Neutrophil (primary cell): ENCODE measurements at regions not wholly inside any gene's neighbourhood (a gene's known extent, or its start where the extent isn't known, plus 50 kb on each side); places are given as distances from the start of the nearest gene placed in this dataset.

ENCODE experiments used
- H3K27ac ChIP-seq: fragments of 200-600 bp; sonication (generic); 2 replicates; pipeline ENCODE4 v1.5.1; 2016; ENCODE audit warnings: mild to moderate bottlenecking, moderate library complexity
- H3K27me3 ChIP-seq: fragments of 200-600 bp; sonication (generic); 2 replicates; pipeline ENCODE4 v1.6.0; 2016; ENCODE audit warnings: mild to moderate bottlenecking
- H3K36me3 ChIP-seq: fragments of 200-600 bp; sonication (generic); 2 replicates; pipeline ENCODE4 v1.5.1; 2017
- H3K4me1 ChIP-seq, 2 experiments: fragments of 200-600 bp in 1 of 2; sonication (generic) in 1 of 2; 1 replicate in 1 of 2; 2 replicates in 1 of 2; pipeline versions ENCODE4 v1.5.1 to v1.6.1; 2013 to 2016; ENCODE audit warnings: low read depth in 1 of 2, low read length in 1 of 2, mild to moderate bottlenecking in 1 of 2, moderate library complexity in 1 of 2; ENCODE audit not compliant: control insufficient read depth in 1 of 2, insufficient read depth in 1 of 2
- H3K4me3 ChIP-seq, 2 experiments: fragments of 200-600 bp in 1 of 2; sonication (generic) in 1 of 2; 1 replicate in 1 of 2; 2 replicates in 1 of 2; pipeline ENCODE4 v1.5.1; 2013 to 2016; ENCODE audit warnings: low read depth in 1 of 2, low read length in 1 of 2, mild to moderate bottlenecking in 1 of 2, moderate library complexity in 1 of 2
- H3K9me3 ChIP-seq: fragments of 200-600 bp; sonication (generic); 2 replicates; pipeline ENCODE4 v1.5.1; 2016
- TF ChIP-seq, protein P1 (sequence below): fragments of 200-600 bp; sonication (generic); IDR thresholded peaks from 2 replicates; pipeline ENCODE4 v1.5.1; 2016; ENCODE audit warnings: antibody characterized with exemption

DNA sequence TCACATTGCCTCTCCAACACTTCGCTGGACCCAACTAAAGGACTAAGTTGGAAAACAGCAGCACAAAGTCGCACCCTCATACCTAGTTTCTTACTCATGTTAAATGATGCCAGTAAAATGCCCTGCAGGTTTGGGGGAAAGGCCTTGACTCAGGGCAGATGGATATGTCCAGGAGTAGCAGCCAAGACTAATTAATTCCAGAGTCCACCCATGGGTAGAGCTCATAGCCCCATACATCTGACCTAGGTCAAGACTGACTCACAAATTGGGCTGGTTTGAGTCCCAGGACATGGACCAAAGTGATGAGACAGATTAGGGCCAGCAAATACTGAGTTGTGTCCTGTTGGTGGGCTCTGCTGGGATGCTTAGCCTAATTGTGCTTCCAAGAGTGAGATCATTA, 224.0 kb upstream of the BTG1 start:
- no peaks in the 10 kb centered on the region for H3K4me1 ChIP-seq
- H3K27me3 ChIP-seq, result peaks cover under 1% of the 10 kb centered on the region
- H3K4me3 ChIP-seq, result no peak overlapping the region
- no peaks in the 10 kb centered on the region for H3K36me3 ChIP-seq
- TF ChIP-seq, protein P1, sequence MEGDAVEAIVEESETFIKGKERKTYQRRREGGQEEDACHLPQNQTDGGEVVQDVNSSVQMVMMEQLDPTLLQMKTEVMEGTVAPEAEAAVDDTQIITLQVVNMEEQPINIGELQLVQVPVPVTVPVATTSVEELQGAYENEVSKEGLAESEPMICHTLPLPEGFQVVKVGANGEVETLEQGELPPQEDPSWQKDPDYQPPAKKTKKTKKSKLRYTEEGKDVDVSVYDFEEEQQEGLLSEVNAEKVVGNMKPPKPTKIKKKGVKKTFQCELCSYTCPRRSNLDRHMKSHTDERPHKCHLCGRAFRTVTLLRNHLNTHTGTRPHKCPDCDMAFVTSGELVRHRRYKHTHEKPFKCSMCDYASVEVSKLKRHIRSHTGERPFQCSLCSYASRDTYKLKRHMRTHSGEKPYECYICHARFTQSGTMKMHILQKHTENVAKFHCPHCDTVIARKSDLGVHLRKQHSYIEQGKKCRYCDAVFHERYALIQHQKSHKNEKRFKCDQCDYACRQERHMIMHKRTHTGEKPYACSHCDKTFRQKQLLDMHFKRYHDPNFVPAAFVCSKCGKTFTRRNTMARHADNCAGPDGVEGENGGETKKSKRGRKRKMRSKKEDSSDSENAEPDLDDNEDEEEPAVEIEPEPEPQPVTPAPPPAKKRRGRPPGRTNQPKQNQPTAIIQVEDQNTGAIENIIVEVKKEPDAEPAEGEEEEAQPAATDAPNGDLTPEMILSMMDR, result no peak
- no peaks in the 10 kb centered on the region for H3K9me3 ChIP-seq
- H3K27ac ChIP-seq, result no peak overlapping the region

DNA sequence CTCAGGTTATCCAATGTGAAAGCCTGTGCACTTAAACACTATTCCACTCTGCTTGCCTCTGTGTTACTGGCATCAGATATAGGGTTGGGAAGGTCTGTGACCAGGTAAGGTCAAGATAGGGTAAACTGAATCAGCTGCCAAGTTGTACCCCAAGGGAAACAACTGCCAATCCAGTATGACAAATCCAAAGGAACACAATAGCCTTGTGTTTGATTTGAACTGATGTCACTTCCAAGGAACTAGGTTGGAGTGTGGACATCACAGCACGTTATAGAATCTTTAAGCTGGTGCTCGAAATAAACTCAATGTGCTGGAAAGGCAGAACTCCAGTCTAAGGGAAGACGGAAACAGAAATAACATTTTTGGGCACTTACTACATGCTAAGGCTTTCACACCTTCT, 223.4 kb upstream of the BTG1 start:
- no peaks in the 10 kb centered on the region for H3K36me3 ChIP-seq
- no peak overlapping the region for H3K27ac ChIP-seq
- peaks cover 7% of the 10 kb centered on the region for H3K27me3 ChIP-seq
- H3K4me3 ChIP-seq, result no peak overlapping the region
- no peaks in the 10 kb centered on the region for H3K4me1 ChIP-seq
- TF ChIP-seq, protein P1, result no peak
- no peaks in the 10 kb centered on the region for H3K9me3 ChIP-seq

DNA sequence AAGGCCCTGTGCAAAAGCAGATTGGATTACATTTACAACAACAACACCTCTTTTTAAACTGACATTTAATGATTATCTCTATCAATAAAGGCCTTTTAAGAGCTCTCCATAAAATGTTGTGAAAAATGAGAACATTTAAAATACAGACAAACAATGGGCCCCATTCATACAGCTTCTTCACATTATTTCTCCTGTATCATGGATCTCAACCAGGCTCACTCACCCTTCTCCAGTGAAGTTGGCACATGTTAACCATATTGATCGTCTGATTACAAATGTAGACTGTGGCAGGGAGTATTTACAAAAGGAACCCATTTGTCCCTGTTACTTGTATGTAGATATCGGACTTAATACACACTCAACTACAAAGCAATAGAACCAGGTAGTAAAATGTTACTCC, 220.2 kb upstream of the BTG1 start:
- Histone ChIP-seq H3K4me3 (no peak overlapping the region), H3K27ac (no peak overlapping the region), H3K9me3 (no peaks in the 10 kb centered on the region), H3K36me3 (no peaks in the 10 kb centered on the region), H3K27me3 (peaks cover 29% of the 10 kb centered on the region), H3K4me1 (no peaks in the 10 kb centered on the region)
- TF ChIP-seq, protein P1, result no peak

DNA sequence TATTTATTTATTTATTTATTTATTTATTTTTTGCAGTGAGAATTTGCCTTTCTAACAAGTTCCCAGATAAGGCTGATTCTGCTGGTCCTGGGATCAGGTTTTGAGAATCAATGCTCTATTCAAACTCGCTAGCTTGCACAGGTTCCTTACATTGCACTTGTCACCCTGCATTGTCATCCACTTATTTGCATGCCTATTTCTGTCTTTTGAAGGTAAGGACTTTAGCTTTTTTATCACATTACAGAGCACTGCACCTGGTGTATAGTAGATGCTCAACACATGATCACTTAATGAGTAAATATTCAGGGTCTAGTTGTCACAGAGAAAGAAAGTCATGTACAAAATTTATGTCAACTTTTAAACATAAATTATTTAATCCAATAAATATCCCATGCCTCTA, 219.7 kb upstream of the BTG1 start:
- TF ChIP-seq, protein P1, result no peak
- Histone ChIP-seq H3K27me3 (peaks cover 29% of the 10 kb centered on the region), H3K4me1 (no peaks in the 10 kb centered on the region), H3K4me3 (no peak overlapping the region), H3K36me3 (no peaks in the 10 kb centered on the region), H3K27ac (no peak overlapping the region), H3K9me3 (no peaks in the 10 kb centered on the region)

DNA sequence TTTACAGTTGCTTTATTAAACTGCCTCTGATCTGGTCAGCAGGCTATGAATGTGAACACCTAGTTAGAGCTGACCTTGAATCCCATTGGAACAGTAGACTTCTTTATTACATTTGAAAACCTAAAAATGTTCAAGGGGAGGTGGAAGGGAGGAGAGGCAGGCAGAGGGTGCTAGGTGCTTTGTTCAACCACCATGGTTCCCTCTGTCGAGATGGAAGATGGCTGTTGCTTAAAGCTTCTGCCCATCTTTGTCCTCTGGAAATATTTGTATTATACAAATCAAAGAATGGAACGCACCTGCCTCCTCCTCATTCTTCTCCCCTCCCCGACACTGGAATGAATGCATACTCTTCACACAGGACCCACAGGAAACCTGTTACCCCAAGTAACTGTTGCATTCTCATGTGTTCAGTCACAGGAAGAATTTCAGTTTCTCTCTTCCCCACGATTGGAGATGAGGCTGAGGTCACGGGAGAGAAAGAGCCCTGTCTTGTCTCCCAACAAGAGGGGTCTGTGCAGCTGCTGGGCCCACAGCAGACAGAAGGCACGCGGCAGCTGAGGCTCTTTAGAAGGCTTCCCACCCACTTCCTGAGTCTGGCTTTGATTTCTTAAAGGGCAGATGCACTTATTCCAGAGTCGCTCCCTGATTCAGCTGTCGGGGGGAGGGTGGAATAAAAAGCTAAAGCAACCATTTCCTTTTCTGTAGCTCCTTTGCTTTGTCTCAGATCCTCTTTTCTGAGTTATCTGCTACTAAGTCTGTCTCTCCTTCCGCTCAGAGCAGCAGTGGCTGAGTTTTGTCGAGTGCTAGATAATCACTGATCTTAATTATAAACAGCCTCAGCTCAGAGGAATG, 217.9 kb upstream of the BTG1 start:
- no peaks in the 10 kb centered on the region for H3K4me1 ChIP-seq
- H3K9me3 ChIP-seq, result no peaks in the 10 kb centered on the region
- no peak overlapping the region for H3K4me3 ChIP-seq
- no peak overlapping the region for H3K27ac ChIP-seq
- peaks cover 29% of the 10 kb centered on the region for H3K27me3 ChIP-seq
- H3K36me3 ChIP-seq, result no peaks in the 10 kb centered on the region
- TF ChIP-seq, protein P1, result no peak
